CD1c-positive myeloid dendritic cell (primary cell): ENCODE measurements at regions not wholly inside any gene's neighbourhood (a gene's known extent, or its start where the extent isn't known, plus 50 kb on each side); places are given as distances from the start of the nearest gene placed in this dataset.

ENCODE experiments used
- DNase-seq: peaks from one replicate; pipeline ENCODE4 v3.0.0-alpha.2; 2016; ENCODE audit errors: extremely low spot score

GRCh38 chr16:86196687-86197391 lies 297.9 kb downstream of the IRF8 start:
- no peak for DNase-seq

GRCh38 chr16:86198206-86199118 lies 299.5 kb downstream of the IRF8 start:
- no peak for DNase-seq

GRCh38 chr16:86199182-86199581 lies 300.2 kb downstream of the IRF8 start:
- no peak for DNase-seq

GRCh38 chr16:86199871-86200695 lies 301.1 kb downstream of the IRF8 start:
- DNase-seq, result no peak

GRCh38 chr16:86200722-86201121 lies 301.8 kb downstream of the IRF8 start:
- DNase-seq, result no peak

GRCh38 chr16:86201746-86202145 lies 302.8 kb downstream of the IRF8 start:
- DNase-seq, result no peak

GRCh38 chr16:86202267-86202666 lies 303.3 kb downstream of the IRF8 start:
- no peak for DNase-seq

GRCh38 chr16:86202760-86203426 lies 303.9 kb downstream of the IRF8 start:
- DNase-seq, result no peak

- DNase-seq, result no peak
Observed at GRCh38 chr16:86203557-86204275, 304.8 kb downstream of the IRF8 start.

GRCh38 chr16:86205521-86206245 lies 304.6 kb upstream of the FOXF1 start:
- no peak for DNase-seq

GRCh38 chr16:86207350-86207749 lies 303.0 kb upstream of the FOXF1 start:
- no peak for DNase-seq

GRCh38 chr16:86209202-86209601 lies 301.1 kb upstream of the FOXF1 start:
- DNase-seq, result no peak

- no peak for DNase-seq
Observed at GRCh38 chr16:86210403-86211193, 299.7 kb upstream of the FOXF1 start.

GRCh38 chr16:86211265-86211664 lies 299.1 kb upstream of the FOXF1 start:
- no peak for DNase-seq

- DNase-seq, result no peak
Observed at GRCh38 chr16:86211800-86212199, 298.5 kb upstream of the FOXF1 start.

GRCh38 chr16:86212706-86213436 lies 297.5 kb upstream of the FOXF1 start:
- DNase-seq, result no peak

GRCh38 chr16:86213437-86214205 lies 296.7 kb upstream of the FOXF1 start:
- DNase-seq, result no peak
